HG03039 (cell line): ENCODE measurements at regions not wholly inside any gene's neighbourhood (a gene's known extent, or its start where the extent isn't known, plus 50 kb on each side); places are given as distances from the start of the nearest gene placed in this dataset.
A peak's percentile ranks its signal among the peaks of the same experiment; 100 is the strongest.

Source experiments
- ATAC-seq: cut with Tn5 transposase; IDR thresholded peaks from one replicate; pipeline ENCODE4 v1.9.1; 2021; ENCODE audit warnings: mild to moderate bottlenecking, moderate library complexity; ENCODE audit not compliant: unreplicated experiment

DNA sequence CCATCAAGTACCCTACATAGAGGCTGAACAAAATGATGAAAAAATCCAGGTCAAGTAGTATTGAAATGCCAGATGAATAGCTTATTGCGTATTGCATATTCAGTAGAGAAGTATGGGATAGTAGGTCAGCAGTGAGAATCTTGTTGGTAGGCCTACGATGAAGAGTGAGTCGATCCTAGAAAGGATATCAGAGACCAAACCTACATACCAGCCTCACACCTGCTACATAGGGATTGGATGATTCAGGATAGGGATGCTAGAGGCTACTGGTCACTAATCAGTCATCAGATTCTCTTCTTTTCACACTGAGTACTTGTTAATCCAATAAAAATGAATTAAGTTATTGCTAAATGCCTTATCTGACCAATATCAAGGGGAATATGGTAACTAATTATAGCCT lies 274.5 kb downstream of the DSEL start:
- no peak for ATAC-seq

DNA sequence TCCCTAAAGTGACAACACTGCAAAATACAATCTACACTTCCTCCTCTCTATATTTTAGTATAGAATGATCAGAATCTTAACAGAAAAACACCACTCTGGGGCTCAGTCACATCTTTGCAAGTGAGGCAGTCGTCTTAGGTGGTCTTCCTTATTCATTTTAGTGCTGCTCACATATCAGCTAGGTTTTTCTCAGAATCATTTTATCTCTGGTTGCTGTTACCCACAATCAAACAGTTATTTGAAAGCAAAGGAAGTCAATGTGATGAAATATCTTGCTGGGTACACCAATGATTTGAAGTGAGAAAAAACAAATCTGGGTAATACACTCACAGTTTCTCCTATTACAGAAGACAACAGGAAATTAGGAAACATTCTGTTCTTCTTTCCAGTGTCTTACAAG lies 275.2 kb downstream of the DSEL start:
- ATAC-seq: no peak

DNA sequence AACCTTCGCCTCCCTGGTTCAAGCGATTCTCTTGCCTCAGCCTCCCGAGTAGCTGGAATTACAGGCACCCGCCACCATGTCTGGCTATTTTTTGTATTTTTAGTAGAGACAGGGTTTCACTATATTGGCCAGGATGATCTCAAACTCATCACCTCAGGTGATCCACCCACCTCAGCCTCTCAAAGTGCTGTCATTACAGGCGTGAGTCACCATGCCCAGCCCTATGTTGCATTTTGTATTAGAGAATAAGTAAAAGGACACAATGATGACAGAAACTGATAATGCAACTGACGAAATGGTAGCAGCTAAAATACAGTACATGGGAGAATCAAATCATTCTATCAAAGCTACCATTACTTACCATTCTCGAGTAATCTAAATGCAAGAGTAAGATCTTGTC lies 276.7 kb downstream of the DSEL start:
- ATAC-seq: no peak

DNA sequence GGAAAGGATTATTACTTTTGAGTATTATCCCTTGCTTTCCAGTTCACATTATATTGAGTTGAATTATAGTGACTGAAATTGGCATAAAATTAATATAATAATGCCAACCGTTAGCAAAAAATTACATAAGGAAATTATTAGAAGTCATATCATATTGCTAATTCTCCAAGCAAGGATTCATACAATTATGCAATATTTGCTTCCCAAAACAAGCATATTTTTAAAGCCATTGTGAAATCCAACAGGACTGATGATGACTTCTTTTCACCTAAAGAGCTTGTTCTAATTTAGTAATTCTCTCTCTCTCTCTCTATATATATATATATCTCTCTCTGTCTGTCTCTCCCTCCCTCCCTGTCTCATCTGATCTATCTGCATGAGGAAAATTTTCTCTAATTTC lies 283.5 kb downstream of the DSEL start:
- no peak for ATAC-seq

- no peak for ATAC-seq
Observed at GRCh38 chr18:67232406-67232805, 284.1 kb downstream of the DSEL start.

DNA sequence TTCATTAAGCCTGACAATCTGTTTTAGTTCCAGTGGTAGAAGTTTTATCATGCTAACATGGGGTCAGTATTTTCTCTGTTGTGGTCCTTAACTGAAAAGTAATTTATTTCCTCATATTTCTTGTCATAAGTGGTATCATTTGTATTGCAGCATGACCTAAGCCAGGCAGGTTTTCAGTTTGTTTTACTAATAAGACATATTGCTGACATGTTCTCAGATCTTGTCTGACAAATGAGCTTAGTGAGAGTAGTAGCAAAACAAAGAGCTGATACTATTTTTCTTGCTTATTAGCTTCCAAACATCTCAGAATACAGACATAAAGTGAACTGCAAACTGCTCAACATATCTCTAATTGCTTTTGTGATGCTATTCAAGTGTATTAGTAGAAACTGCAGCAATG lies 293.6 kb downstream of the DSEL start:
- ATAC-seq: no peak

DNA sequence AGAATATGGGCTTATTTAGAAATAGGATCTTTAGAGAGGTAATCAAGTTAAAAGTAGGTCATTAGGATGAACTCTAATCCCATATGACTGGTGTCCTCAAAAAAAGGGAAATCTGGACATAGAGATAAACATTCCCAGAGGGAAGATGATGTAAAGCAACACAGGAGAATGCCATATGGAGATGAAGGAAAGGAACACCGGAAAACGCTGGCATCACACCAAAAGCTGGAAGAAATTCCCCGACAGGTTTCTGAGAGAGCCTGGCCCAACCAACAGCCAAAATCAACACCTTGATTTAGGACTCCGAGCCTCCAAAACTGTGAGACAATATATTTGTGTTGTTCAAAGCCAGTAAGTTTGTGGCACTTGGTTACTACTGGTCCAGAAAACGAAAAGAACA lies 296.7 kb downstream of the DSEL start:
- ATAC-seq: no peak

- no peak for ATAC-seq
Observed at GRCh38 chr18:67218556-67218955, 298.0 kb downstream of the DSEL start.

GRCh38 chr18:67217551-67218166 lies 298.9 kb downstream of the DSEL start:
- ATAC-seq: peak; percentile 85

- no peak for ATAC-seq
Observed at GRCh38 chr18:67216846-67217245, 299.7 kb downstream of the DSEL start.

DNA sequence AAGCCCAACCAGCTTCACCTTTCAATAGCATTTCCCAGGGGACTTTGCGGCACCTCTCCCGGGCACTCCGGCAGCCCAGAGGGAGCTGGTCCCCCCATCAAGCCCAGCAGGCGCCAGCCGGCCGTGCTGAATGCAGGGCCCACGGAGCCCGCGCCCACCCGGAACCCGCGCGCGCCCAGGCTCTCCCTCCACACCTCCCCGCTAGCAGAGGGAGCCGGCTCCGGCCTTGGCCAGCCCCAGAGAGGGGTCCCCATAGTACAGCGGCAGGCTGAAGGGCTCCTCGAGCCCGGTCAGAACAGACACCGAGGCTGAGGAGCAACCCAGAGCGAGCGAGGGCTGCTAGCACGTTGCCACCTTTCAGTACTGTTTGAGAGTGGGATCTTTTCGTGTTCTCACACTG lies 300.8 kb downstream of the DSEL start:
- ATAC-seq: no peak

DNA sequence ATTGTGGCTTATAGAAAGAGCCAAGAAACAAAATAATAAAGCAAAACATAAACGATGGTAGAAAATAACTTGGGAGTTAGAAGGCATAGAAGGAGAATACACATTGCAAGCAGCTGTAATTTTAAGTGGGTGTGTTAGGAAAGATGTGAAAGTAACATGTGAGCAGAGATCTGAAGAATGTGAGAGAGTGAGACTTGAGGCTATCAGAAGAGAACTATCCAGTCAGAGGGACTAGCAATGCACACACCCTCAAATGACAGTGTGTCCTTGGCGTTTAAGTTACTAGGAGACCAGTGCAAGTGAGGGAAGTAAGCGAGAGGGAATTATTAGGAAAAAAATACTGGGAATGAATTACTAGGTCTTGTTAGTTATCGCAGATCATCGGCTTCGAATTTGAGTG lies 304.9 kb downstream of the DSEL start:
- ATAC-seq: no peak

DNA sequence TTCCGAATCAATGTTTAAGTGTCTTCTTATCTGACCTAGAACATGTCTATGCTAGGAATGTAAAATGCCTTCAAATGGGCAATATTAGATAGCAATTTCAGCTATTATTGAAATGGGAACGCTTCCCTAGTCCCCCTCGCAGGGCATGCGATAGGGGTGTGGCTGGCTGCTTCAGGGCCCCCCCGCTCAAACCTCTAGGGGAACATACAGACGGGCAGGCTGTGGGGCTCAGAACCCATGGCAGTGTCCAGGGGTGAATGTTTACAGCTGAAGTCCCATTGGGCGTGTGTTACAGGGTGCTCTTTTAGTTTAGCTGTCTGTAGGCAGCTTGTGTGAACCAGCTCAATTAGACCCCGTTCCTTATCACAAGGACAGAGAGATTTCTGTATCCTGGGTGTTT lies 315.9 kb downstream of the DSEL start:
- no peak for ATAC-seq

DNA sequence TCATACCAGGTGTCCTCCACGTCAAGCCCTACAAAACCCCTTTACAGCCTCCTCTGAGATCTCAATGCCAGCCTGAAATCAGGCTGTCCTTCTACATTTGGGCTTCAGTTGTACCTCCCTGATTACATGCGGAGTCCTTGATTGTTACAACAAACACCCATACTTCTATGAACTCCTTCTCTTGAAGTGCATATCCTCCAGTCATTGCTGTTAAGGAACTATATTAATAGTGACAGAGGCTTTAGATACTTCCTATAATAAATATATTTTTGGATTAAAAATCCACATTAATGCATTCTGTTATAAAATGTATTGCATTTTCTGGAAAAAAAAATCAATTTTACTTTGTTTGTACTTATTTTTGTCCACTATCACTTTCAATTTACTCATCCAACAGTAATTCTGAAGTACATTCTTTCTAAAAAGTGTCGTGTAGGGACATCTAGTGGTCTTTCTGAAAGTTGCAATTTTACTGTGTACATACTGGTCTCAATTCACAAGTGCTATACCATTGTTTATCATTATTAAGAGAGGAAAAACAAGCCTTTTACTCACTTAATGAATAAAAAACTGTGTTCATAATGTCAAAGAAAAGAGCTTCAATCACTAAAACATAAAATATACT lies 316.4 kb downstream of the DSEL start:
- ATAC-seq: peak; percentile 90

GRCh38 chr18:67194886-67195285 lies 321.6 kb downstream of the DSEL start:
- ATAC-seq: no peak

GRCh38 chr18:67192535-67192934 lies 324.0 kb downstream of the DSEL start:
- no peak for ATAC-seq

DNA sequence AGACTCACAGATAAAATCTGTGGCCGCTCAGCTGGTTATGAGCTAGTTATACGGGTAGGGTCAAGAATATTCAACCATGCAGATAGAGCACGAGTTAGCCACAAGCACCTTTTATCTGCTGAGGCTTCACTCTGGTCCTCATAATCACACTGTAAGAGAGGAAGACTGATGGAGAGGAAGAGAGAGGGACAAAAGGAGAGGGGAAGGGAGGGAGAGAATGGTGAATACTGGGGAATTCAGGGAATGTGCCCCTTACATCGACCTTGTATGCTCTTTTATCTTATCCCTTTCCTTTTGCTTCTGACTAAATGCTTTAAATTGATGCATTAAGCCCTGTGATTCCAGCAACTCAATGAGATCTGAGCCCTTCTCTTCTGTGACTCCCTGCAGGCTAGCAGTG lies 333.1 kb downstream of the DSEL start:
- no peak for ATAC-seq

GRCh38 chr18:67179726-67180125 lies 336.8 kb downstream of the DSEL start:
- ATAC-seq: no peak

DNA sequence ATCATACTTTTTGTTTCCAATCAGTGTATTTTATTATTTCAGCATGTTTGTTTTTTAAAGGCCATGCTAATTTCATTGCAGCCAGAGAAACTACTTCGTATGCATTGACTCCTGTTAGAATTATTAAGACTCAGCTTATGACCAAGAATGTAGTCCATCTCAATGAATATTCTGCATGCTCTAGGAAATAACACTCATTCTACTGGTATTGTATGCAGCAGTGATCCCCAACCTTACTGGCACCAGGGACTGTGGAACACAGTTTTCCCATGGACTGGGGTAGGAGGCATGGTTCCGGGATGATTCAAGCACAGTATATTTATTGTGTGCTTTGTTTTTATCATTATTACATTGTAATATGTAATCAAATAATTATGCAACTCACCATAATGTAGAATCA lies 356.9 kb downstream of the DSEL start:
- no peak for ATAC-seq

DNA sequence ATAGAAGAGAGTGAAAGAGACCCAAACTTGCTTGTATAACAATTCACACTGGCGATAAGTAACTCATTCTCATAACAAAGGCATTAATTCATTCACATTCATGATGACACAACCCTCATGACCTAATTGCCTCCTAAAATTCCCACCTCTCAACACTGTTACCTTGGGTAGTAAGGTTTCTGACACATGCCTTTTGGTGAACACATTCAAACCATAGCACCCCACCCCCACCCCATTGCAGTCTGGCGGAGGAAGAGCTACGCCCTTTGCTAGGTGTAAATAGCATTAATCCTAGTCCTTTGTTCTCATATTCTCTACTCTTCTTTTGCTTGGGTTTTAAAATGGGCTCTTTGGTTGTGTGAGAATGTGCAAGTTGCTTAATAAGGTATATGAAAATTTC lies 361.5 kb downstream of the DSEL start:
- ATAC-seq: no peak

DNA sequence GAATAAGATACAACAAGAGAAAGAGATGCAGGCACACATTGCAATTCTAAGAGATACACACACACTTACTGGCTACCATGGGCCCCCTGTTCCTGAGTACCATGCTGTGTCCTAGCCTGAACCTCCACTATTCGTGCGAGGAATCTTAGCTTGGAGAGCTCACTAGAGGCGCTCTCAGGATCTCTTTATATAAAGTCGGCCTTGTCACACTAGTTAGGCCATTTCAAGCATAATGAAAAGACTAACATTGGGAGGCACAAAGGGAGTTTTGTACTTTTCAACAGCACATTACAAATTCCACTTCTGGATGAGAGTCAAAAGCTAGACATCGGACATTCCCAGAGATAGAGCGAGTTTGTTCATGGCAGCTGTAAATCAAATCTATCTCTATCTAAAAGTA lies 365.2 kb downstream of the DSEL start:
- ATAC-seq: no peak

GRCh38 chr18:67145586-67146292 lies 370.8 kb downstream of the DSEL start:
- no peak for ATAC-seq

GRCh38 chr18:67144329-67144728 lies 372.2 kb downstream of the DSEL start:
- no peak for ATAC-seq
